Suprapubic skin (tissue), 4 donors: ENCODE measurements at regions not wholly inside any gene's neighbourhood (a gene's known extent, or its start where the extent isn't known, plus 50 kb on each side); places are given as distances from the start of the nearest gene placed in this dataset.

Experiments
- CTCF ChIP-seq, 2 donors: fragments of 200-600 bp in 1 of 2; fragments of 450-650 bp in 1 of 2; sonication (generic) in 1 of 2; IDR thresholded peaks; one replicate each; pipeline ENCODE4 v1.5.1; 2016 to 2019; ENCODE audit warnings: antibody characterized with exemption in 2 of 2, mild to moderate bottlenecking in 1 of 2, moderate library complexity in 1 of 2
- POLR2A ChIP-seq, 2 donors: fragments of 450-650 bp; IDR thresholded peaks; one replicate each; pipeline ENCODE4 v1.6.1; 2017; ENCODE audit warnings: antibody characterized with exemption in 2 of 2, mild to moderate bottlenecking in 2 of 2, moderate library complexity in 2 of 2
- POLR2AphosphoS5 ChIP-seq, 3 donors: sonication (generic); formaldehyde crosslinking; IDR thresholded peaks; one replicate each; pipeline ENCODE4 v1.6.1; 2017; ENCODE audit warnings: antibody characterized with exemption in 3 of 3

GRCh38 chr10:128528167-128528566, 401.9 kb upstream of the MKI67 start:
- no peak for TF ChIP-seq CTCF (IDR thresholded peaks at IDR 0.05)
- no peak for TF ChIP-seq POLR2AphosphoS5 (IDR thresholded peaks at IDR 0.05)
- no peak for TF ChIP-seq POLR2A (IDR thresholded peaks at IDR 0.05)
